Mesodermal cell (in vitro differentiated cells): ENCODE measurements at regions not wholly inside any gene's neighbourhood (a gene's known extent, or its start where the extent isn't known, plus 50 kb on each side); places are given as distances from the start of the nearest gene placed in this dataset.

Experiments
- H3K27ac ChIP-seq: 2 replicates; pipeline ENCODE4 v1.7.0; 2013; ENCODE audit warnings: mild to moderate bottlenecking, low read depth, low read length, moderate library complexity; ENCODE audit not compliant: severe bottlenecking
- H3K36me3 ChIP-seq: 2 replicates; pipeline ENCODE4 v1.7.1; 2013; ENCODE audit warnings: mild to moderate bottlenecking, low read length, moderate library complexity; ENCODE audit not compliant: control insufficient read depth, insufficient read depth
- H3K4me1 ChIP-seq: one replicate; pipeline ENCODE4 v1.7.1; 2013; ENCODE audit warnings: mild to moderate bottlenecking, low read length; ENCODE audit not compliant: insufficient read depth, control insufficient read depth, poor library complexity, severe bottlenecking
- H3K4me3 ChIP-seq: 2 replicates; pipeline ENCODE4 v1.7.0; 2013; ENCODE audit warnings: low read length, control low read depth, mild to moderate bottlenecking; ENCODE audit not compliant: insufficient read depth, poor library complexity, severe bottlenecking; ENCODE audit errors: extremely low read depth
- H3K9me3 ChIP-seq: 2 replicates; pipeline ENCODE4 v1.7.1; 2013; ENCODE audit warnings: mild to moderate bottlenecking, low read length, moderate library complexity; ENCODE audit not compliant: control insufficient read depth
- WGBS, 2 experiments: methylation state at CpG; one replicate each; pipeline ENCODE4 v1.1.5; 2013; ENCODE audit warnings: missing lambda C conversion rate in 2 of 2; ENCODE audit not compliant: insufficient coverage in 2 of 2; 5-methylcytosine and 5-hydroxymethylcytosine counted together

- no peaks in the 10 kb centered on the region for H3K36me3 ChIP-seq
- no peak overlapping the region for H3K4me3 ChIP-seq
- H3K27ac ChIP-seq = no peak overlapping the region
- WGBS, 2 experiments = 67 to 89% methylated on average over 1 to 2 of the region's 2 CpGs
- H3K4me1 ChIP-seq = peaks cover 4% of the 10 kb centered on the region
- H3K9me3 ChIP-seq = no peaks in the 10 kb centered on the region
These were observed 204.5 kb upstream of the NAV2 start for GRCh38 chr11:19508165-19508564.

- no peaks in the 10 kb centered on the region for H3K9me3 ChIP-seq
These were observed 205.7 kb upstream of the NAV2 start for GRCh38 chr11:19506816-19507486.

GRCh38 chr11:19502691-19503253, 209.9 kb upstream of the NAV2 start:
- Histone ChIP-seq H3K9me3 (no peaks in the 10 kb centered on the region), H3K27ac (no peak overlapping the region), H3K4me3 (no peak overlapping the region), H3K36me3 (no peaks in the 10 kb centered on the region), H3K4me1 (peaks cover 2% of the 10 kb centered on the region)
- 88 to 93% methylated on average over 2 to 3 of the region's 3 CpGs for WGBS, 2 experiments

More at GRCh38 chr11:19506816-19507486, 205.7 kb upstream of the NAV2 start:
- Histone ChIP-seq H3K4me3 (no peak overlapping the region), H3K4me1 (peaks cover 4% of the 10 kb centered on the region), H3K27ac (no peak overlapping the region), H3K36me3 (no peaks in the 10 kb centered on the region)
- WGBS, 2 experiments = no CpG with 5 or more reads among the region's 2 CpGs

GRCh38 chr11:19501631-19502030, 211.0 kb upstream of the NAV2 start:
- no peak overlapping the region for H3K4me3 ChIP-seq
- H3K4me1 ChIP-seq = no peaks in the 10 kb centered on the region
- H3K36me3 ChIP-seq = no peaks in the 10 kb centered on the region
- WGBS, 2 experiments = 89 to 100% methylated on average over 6 to 7 of the region's 7 CpGs
- no peaks in the 10 kb centered on the region for H3K9me3 ChIP-seq
- no peak overlapping the region for H3K27ac ChIP-seq

GRCh38 chr11:19499999-19500398, 212.6 kb upstream of the NAV2 start:
- no peak overlapping the region for H3K4me3 ChIP-seq
- H3K27ac ChIP-seq = no peak overlapping the region
- H3K4me1 ChIP-seq = no peaks in the 10 kb centered on the region
- no peaks in the 10 kb centered on the region for H3K36me3 ChIP-seq
- H3K9me3 ChIP-seq = peaks cover 3% of the 10 kb centered on the region
- WGBS, 2 experiments = 90 to 92% methylated on average over 2 to 3 of the region's 3 CpGs

- Histone ChIP-seq H3K9me3 (peaks cover 3% of the 10 kb centered on the region), H3K36me3 (no peaks in the 10 kb centered on the region), H3K4me1 (no peaks in the 10 kb centered on the region), H3K27ac (no peak overlapping the region), H3K4me3 (no peak overlapping the region)
- WGBS, 2 experiments = 65 to 76% methylated on average over 3 of the region's 4 CpGs
These were observed 213.5 kb upstream of the NAV2 start for GRCh38 chr11:19499026-19499669.

GRCh38 chr11:19493446-19494213, 219.0 kb upstream of the NAV2 start:
- H3K4me1 ChIP-seq = no peaks in the 10 kb centered on the region
- H3K27ac ChIP-seq = no peak overlapping the region
- peaks cover 3% of the 10 kb centered on the region for H3K9me3 ChIP-seq
- no peak overlapping the region for H3K4me3 ChIP-seq
- 80 to 86% methylated on average over 1 to 3 of the region's 4 CpGs for WGBS, 2 experiments
- H3K36me3 ChIP-seq = no peaks in the 10 kb centered on the region

GRCh38 chr11:19482319-19483100, 230.1 kb upstream of the NAV2 start:
- 88 to 91% methylated on average over 5 of the region's 6 CpGs for WGBS, 2 experiments
- Histone ChIP-seq H3K4me1 (no peaks in the 10 kb centered on the region), H3K9me3 (no peaks in the 10 kb centered on the region), H3K27ac (no peak overlapping the region), H3K36me3 (no peaks in the 10 kb centered on the region), H3K4me3 (no peak overlapping the region)

- Histone ChIP-seq H3K4me3 (no peak overlapping the region), H3K27ac (no peak overlapping the region), H3K9me3 (no peaks in the 10 kb centered on the region), H3K4me1 (no peaks in the 10 kb centered on the region), H3K36me3 (no peaks in the 10 kb centered on the region)
- WGBS, 2 experiments = 83 to 100% methylated on average over 1 of the region's 2 CpGs
These were observed 232.1 kb upstream of the NAV2 start for GRCh38 chr11:19480540-19480939.

GRCh38 chr11:19478891-19479290, 233.7 kb upstream of the NAV2 start:
- H3K36me3 ChIP-seq = no peaks in the 10 kb centered on the region
- 83 to 90% methylated on average over 4 to 5 of the region's 7 CpGs for WGBS, 2 experiments
- no peaks in the 10 kb centered on the region for H3K4me1 ChIP-seq
- H3K27ac ChIP-seq = no peak overlapping the region
- no peaks in the 10 kb centered on the region for H3K9me3 ChIP-seq
- H3K4me3 ChIP-seq = no peak overlapping the region
